ENCODE measurements at regions not wholly inside any gene's neighbourhood (a gene's known extent, or its start where the extent isn't known, plus 50 kb on each side); places are given as distances from the start of the nearest gene placed in this dataset.
A peak's percentile ranks its signal among the peaks of the same experiment; 100 is the strongest.
"Not testable (repeated sequence)": the region's sequence is repeated elsewhere in the genome, so short reads cannot be mapped to it uniquely, and the experiment has no call there.

DNA sequence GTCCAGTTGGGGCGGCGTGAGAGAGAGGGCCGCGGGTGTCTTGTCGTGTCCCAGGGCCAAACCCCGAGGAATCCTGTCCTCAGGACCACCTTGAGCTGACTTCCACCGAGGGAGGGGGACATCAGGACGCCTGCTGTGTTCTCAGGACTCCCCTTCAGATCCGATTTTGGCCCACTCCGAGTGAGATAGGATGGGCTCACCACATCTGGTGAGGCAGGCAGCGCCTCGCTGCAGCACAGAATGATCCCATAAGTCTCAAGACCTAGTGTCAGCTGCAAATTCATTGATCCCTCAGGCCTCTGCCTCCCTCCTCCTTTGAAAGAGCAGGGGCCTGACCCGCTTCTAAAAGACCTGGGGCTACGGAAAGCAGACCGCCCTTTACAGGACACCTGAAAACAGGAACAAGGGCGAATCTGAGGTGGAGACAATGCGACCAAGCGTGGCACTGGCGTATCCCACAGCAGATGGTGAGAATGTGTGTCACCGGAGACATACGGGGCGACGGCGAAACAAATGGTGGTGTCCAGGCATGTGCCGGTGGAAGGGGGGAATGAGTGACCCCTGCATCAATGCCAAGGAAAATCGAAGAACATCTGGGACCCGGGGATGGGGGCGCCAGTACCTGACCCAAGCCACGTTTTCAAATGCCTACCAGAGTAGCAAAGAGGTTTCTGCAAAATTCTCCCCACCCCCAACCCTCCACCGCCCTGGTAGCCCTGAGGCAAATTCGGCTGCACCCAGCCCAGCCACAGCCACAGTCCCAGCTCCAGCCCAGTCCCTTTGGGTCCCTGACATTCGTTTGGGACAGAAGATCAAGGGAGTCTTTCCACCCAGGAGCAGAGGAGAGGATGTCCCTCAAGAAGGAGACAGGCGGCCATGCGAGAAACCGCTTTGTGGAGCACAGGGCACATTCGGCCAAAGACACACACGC, 162.1 kb upstream of the ZNF337 start:
- DNase-seq = peak in 4 of 42 donors; percentile 1 to 37 (median 22)
- intact Hi-C loops (cut with DNase I) = no loop called here

DNA sequence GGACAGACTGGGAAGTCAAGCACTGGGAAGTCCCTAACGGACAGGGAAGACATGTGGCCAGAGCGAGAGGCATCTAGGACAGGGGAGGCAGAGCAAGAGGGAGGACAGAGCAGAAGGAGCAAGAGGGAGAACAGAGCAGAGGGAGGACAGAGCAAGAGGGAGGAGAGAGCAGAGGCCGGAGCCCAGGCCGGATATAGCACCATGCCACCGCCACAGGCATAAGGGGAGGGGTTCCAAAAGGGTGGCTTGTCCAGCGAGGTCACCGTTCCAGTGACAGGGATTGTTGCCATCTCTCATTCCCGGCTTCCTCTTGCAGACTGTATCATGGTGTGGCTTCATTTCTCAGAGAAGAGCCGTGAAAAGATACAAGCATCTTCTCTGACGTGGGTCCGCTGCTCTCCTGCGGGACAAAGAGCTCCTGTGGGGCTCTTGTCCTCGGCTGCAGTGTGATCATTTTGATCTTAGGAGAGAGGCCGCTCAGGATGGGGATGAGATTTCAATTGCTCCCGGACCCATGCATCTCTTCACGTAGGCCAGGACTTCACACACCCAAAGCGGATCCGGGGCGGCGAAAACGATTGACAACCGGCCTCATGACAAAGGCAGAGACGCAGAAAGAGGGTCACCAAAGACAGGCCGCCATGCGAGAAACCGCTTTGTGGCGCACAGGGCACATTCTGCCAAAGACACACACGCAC, 160.6 kb upstream of the ZNF337 start:
- peak in 1 of 42 donors; percentile 29 for DNase-seq
- intact Hi-C loops (cut with DNase I) = not testable (repeated sequence)

DNA sequence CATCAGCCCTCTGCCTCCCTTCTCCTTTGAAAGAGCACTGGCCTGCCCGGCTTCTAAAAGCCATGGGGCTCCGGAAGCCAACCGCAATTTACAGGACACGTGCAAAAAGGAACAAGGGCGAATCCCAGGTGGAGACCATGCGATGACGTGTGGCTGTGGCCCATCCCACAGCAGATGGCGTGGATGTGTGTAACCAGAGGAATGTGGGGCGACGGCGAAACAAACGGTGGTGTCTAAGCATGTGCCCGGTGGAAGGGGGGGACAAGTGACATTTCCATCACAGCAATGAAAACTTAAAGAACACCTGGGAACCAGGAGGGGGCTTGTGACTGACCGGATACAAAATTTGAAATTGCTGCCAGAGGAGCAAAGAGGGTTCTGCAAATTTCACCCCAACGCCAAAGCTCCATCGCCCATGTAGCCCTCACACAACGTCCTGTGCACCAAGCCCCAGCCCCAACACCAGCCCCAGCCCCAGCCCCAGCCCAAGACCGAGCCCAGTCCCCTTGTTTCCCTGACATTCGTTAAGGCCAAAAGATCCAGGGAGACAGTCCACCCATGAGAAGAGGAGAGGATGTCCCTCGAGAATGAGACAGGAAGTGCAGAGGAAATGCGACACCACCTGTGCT, 159.7 kb upstream of the ZNF337 start:
- intact Hi-C loops (cut with DNase I) = no loop called here
- peak in 1 of 42 donors; percentile 29 for DNase-seq

DNA sequence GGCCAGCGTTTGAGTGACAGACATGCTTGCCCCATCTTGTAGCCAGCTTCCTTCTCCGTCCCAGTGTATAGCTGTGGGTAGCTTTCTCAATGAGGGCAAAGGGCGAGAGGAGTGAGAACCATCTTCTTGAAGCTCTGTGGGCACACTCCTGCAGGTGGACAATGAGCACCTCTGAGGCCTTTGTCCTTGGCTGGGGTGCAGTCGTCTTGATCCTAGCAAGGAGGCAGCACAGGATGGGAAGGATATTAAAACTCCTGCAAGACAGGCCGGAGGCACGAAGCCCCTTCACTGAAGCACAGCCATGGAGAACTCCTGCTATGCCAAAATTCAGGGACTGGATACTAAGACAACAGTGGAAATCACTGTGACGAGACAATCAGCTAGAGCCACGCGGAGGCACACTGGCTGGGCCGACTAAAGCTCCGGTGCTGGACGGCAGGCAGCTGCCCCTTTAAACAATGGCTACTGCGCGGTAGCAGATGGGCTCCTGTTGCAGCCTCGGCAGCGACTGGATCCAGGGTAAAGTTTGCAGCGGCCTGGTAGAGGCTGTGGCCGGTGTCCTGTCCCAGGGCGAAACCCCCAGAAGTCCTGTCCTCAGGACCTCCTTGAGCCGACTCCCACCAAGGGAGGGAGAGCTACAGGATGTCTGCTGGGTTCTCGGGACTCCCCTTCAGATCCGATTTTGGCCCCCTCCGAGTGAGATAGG, 159.0 kb upstream of the ZNF337 start:
- intact Hi-C loops (cut with DNase I) = not testable (repeated sequence)
- DNase-seq = peak in 1 of 42 donors; percentile 34

DNA sequence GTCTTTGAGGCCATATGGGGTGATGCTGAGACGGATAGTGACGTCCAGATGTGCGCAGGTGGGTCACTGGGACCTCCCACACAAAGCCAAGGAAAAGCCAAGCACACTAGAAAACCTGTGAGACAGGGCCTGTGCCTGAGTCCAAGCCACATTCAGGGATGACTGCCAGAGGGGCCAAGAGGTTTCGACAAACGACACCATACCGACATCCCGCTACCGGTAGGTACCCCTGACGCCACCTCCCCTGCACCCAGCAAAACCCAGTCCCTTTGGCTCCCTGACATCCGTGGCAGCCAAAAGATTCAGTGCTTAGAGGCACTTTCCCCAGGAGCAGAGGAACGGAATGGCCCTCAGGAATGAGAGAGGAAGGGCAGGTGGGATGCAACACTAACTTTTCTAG, 158.0 kb upstream of the ZNF337 start:
- DNase-seq; intact Hi-C loops (cut with DNase I): not testable (repeated sequence)

DNA sequence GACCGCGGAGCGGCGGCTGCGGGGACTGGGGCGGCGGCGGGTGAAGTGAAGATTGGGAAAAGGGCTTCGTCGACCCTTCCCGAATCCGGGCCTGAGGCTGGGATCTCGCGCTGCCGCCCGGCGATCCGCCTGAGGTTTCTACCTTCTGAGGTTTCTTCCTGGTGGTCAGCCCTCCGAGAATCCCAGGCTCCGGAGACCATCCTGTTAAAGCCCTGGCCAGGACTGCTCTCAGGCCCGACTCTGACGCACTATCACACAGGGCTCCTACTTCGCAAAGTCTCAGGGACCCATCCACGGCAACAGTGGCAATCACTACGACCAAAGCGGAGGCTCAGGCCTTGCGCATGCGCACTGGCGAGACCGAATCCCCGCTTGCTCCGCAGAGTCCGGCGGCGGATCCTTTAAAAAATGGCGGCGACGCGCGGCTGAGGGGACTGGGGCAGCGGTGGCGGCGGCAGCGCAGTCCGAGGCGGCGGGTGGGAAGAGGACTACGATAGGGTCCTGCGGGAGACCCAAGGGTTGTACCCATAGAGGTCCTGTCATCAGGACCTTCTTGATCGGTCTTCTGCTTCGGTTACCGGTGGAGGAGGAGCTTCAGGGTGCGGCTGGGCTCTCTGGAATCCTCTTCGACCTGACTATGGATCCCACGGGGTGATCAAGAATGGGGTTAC, 157.2 kb upstream of the ZNF337 start:
- DNase-seq = peak; percentile 49 to 95 (median 87)
- intact Hi-C loops (cut with DNase I) = not testable (repeated sequence)

DNA sequence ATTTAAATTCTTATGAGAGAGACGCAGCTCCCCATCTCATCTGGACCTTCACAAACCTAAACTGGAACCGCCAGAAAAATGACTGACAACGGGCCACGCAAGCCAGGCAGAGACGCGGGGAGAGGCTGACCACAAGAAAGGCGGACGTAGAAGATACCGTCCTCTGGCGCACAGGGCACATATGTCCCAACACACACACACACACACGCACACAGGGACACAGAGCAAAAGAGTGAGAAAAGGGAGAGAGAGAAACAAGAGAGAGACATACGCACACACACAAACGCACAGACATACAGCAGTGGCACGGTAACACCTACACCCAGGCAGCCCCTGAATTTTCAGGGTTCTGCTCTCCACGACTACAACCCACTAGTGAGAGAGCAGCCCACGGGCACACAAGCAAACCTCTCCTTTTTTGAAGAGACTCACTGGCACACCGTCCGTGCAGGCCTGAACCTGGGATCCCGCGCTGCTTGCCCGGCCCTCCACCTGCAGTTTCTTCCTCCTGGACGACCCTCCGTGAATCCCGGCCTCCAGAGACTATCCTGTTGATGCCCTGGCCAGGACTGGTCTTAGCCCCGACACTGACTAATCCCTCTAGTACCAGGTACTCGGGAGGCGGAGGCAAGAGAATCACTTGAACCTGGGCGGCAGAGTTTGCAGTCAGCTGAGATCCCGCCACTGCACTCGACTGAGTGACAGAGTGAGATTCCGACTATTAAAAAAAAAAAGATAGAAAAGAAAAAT, 156.5 kb upstream of the ZNF337 start:
- DNase-seq = peak in 9 of 42 donors; percentile 11 to 50 (median 27)
- intact Hi-C loops (cut with DNase I) = not testable (repeated sequence)

DNA sequence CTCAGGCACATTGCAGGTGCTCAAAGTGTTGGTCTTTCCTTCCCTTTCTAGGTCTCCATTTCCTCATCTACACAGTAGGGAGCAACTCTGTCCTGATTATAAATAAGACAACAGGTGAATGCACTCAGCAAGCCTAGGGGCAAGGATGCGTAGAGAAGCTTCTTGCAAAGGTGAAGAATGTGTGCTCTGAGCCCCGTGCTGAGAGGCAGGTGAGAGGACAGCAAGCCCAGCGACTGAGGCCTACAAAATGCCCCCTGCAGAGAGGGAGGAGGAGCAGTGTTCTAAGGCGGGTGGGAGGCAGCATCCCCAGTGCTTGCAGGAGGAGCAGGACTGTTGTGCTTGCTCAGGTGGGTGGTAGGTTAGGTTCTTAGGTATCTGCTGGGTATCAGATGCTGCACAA, 153.5 kb upstream of the ZNF337 start:
- intact Hi-C loops (cut with DNase I) = not testable (repeated sequence)
- peak in 1 of 42 donors; percentile 24 for DNase-seq

DNA sequence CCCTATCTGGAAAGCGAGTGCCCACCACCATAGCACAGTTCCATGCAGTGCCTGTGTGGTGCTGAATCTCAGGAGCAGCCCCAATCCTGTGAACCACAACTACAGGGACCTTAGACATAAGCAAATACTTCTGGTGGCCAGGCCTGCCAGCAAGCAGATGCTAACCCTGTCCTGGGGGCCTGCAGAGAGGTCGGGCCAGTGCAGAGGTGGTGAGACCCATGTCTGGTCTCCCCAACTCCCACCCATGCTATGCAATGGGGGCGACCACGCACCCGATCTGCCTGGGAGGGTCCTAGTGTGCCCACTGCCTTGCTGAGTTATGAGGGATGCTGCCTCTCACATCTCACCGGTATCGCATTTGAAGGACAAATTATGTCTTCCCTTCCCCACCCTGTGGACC, 151.6 kb upstream of the ZNF337 start:
- DNase-seq = peak in 3 of 42 donors; percentile 15 to 32 (median 25)

DNA sequence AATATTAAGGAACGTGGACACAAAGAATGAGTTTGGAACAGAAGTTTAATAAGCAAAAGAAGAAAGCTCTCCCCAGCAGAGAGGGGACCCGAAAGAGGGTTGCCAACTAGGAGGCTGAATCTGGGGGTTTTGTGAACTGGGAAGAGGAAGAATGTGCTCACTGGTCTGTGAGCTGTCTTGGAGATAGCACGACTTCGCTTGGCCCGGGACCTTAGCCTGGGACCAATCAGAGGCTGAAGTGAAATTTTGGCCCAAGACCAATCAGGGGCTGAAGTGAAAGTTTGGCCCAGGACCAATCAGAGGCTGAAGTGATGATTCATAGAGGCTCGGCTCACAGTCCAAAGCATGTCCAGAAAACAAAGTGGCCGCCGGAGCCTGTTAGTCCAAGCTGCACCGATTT, 148.0 kb upstream of the ZNF337 start:
- DNase-seq; intact Hi-C loops (cut with DNase I): not testable (repeated sequence)

More for the DNA sequence above, 151.6 kb upstream of the ZNF337 start:
- intact Hi-C loops (cut with DNase I) = no loop called here

DNA sequence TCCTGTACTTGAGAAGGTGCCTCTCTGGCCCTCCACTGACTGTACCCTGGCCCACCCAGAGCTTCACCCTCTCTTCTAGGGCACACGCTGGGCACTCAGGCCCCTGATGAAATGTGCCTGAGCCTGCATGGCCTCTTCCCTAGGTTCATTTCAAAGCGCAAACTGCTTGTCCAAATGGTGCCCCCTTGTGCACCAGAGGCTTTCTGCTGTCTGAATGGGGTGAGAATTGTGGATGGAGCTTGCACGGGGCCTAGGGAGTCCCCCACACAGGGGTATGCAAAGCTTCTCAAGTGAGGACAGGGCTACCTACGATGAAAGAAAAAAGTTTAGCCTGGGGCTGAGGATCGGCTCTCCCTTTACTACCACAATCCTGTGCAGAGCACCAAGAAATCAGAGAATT, 116.9 kb upstream of the ZNF337 start:
- DNase-seq; intact Hi-C loops (cut with DNase I): not testable (repeated sequence)

DNA sequence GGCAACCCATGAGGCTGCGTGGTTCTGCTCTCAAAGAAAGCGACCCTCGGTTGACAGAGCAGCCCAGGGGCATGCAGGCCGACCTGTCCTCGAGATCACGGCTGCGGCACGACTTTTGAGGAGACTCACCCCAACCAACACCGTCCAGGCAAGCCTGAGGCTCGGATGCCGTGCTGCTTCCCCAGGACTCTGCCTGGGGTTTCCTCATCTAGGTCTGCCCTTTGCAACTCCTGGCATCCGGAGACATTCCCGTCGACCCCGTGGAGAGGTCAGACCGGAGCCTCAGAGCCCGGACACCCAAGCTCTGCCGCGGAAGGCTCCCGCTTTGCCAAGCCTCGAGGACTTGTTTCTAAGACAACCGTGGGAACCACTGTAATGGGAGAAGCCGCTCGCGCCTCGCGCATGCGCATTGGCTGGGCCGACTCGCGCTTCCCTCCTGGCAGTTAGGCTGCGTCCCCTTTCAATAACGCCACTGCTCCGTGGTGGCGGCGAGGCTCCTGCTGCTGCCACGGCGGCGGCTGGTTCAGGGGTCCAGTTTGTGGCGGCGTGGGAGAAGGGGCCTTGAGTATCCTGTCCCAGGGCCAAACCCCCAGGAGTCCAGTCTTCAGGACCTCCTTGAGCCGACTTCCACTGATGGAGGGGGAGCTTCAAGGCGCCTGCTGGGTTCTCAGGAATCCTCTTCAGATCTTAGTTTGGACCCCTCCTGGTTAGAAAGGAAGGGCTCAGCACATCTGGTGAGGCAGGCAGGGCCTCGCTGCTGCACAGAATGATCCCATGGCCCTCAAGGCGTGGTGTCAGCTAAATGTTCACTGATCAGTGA, 101.7 kb upstream of the ZNF337 start:
- DNase-seq; intact Hi-C loops (cut with DNase I): not testable (repeated sequence)

DNA sequence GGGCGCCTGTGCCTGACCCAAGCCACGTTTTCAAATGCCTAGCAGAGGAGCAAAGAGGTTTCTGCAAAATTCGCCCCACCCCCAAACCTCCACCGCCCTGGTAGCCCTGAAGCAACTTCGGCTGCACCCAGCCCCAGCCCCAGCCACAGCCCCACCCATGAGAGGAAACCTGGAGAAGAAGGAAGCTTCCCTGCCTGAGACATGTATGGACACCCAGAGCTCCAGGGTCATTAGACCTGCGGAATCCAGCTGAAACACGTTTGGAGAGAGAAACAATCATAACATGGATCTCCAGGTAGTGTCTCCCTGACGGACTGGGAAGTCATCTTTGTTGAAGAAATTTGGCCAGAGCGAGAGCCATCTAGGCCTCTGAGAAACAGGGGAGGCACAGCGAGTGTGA, 100.4 kb upstream of the ZNF337 start:
- DNase-seq; intact Hi-C loops (cut with DNase I): not testable (repeated sequence)

DNA sequence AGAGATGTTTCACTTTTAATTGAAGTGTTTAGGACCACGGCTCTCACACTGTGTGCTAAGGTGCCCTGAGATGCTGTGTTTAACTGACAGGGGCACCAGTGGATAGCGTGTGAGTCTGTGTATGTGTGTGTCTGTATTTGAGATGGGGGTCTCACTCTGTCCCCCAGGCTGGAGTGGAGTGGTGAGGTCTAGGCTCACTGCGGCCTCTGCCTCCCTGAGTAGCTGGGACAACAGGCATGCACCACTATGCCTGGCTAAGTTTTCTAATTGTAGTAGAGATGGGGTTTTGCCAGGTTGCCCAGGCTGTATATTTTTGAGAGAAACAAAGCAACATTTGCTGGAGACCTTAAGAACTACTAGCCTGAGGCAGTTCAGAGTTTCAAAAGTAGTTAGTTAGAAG, 80.6 kb upstream of the ZNF337 start:
- DNase-seq; intact Hi-C loops (cut with DNase I): not testable (repeated sequence)

DNA sequence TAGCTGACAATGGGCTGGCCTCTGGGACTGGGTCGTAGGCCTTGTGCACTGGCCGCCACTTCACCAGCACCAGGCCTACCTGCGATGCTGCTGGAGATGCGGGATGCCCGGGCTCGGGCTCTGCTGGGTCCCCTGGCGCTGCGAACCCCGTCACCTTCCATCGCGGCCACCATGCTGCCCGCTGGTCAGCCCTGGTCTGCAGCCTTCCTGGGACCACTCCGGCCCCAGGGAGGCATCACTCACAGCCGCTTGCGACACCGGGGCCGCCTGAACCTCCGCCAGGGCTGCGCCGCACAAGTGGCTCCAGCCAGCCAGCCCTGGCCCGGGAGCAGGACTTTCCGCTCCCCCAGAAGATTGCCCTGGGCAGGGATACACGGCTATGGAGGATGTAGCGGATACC, 78.1 kb upstream of the ZNF337 start:
- DNase-seq; intact Hi-C loops (cut with DNase I): not testable (repeated sequence)

DNA sequence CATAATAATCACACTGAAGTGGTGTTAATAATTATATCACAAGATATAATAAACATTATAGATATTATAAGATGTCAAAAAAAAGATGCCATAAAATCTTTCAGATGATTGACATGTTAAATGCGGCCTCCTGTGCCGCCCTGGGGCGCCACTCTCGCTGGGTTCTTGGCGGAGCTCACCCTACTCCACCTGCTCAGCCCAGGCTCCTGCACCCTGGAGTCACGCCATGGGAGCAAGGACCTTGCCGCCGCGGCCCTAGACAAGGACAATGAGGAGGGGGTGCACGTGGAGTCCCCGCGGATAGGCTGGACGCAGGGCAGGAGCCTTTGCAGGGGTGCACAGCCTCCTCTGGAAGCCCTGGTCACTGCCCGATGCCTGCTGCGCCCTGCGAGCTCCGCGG, 77.5 kb upstream of the ZNF337 start:
- intact Hi-C loops (cut with DNase I) = not testable (repeated sequence)
- DNase-seq = peak in 1 of 42 donors; percentile 39

DNA sequence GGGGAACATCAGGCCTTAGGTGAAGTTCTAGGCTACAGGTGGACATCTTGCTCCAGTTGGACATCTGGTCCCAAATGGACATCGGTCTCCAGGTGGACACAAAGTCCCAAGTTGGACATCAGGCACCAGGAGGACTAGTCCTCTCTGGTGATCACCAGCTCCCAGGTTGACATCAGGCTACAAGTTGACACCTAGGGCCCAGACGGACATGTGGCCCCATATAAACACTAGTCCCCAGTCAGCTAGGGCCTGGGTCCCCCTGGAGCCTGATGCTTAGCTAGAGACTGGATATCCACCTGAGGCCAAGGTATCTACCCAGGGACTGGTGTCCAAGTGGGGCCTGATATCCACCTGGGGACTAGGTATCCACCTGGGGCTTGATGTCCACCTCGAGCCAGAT, 75.8 kb upstream of the ZNF337 start:
- intact Hi-C loops (cut with DNase I); DNase-seq: not testable (repeated sequence)

Measured in head of caudate nucleus (tissue), 42 donors.